ENCODE measurements at regions not wholly inside any gene's neighbourhood (a gene's known extent, or its start where the extent isn't known, plus 50 kb on each side); places are given as distances from the start of the nearest gene placed in this dataset.

DNA sequence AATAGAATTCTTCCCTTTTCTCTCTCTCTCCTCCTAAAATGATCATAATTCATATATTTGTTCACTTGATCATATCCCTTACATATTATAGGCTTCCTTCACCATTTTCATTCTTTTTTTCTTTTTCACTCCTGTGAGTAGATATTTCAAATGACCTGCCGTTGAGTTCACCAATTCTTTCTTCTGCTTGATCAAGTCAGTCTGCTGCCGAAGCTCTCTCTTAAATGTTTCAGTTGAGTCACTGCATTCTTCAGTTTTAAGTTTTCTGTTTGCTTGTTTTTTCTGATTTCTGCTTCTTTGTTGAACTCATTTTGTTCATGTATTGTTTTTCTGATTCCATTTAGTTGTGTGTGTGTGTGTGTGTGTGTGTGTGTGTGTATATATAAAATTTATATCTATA is 354.3 kb downstream of the GPAT3 start:
- no peak for ATAC-seq
- H3K4me1 ChIP-seq (ENCODE audit: control insufficient read depth, insufficient read depth, low read length), result no peaks in the 10 kb centered on the region
- no TSS peak for BruUV-seq (replicated peaks)
- no peaks in the 10 kb centered on the region; a peak in 1 of 4 replicates for H3K27me3 ChIP-seq (replicated peaks in 1 of 2; ENCODE audit: control insufficient read depth in 2 of 2, insufficient read depth in 2 of 2, low read length in 1 of 2)
- H3K9me3 ChIP-seq (replicated peaks; ENCODE audit: control insufficient read depth, insufficient read depth, low read length), result no peaks in the 10 kb centered on the region
- ChIA-PET POLR2A (no interaction called here), RAD21 (ENCODE audit: unreplicated experiment) (no interaction called here), SMC1A (ENCODE audit: uncharacterized antibody, unreplicated experiment) (no interaction called here), CTCF (interaction anchor here (0.8 kb wide), 1 partner anchor 9 kb away, joined by 5 read pairs; no protein-coding TSS in a partner anchor)
- intact Hi-C loops (cut with micrococcal nuclease; ENCODE audit: unreplicated experiment), result no loop called here
- 46% methylated on average over 2 of the region's 2 CpGs for WGBS (ENCODE audit: insufficient coverage, insufficient replicate concordance, low lambda C conversion rate, missing lambda C conversion rate)
- no peak for DNase-seq (ENCODE audit: low read depth, low spot score)
- TF ChIP-seq ZSCAN29 (IDR thresholded peaks at IDR 0.05) (no peak), KLF5 (IDR thresholded peaks at IDR 0.05; ENCODE audit: partially characterized antibody) (no peak), NR2F1 (conservative IDR thresholded peaks at IDR 0.05) (no peak), EGR1 (IDR thresholded peaks at IDR 0.05; ENCODE audit: borderline replicate concordance in 1 of 2, low read depth in 2 of 2, low read length in 2 of 2) (no peak), MYB (IDR thresholded peaks at IDR 0.05; ENCODE audit: borderline replicate concordance, low read depth, low read length) (no peak), DPF2 (IDR thresholded peaks at IDR 0.05) (no peak), FOXK2 (IDR thresholded peaks at IDR 0.05) (no peak)
- TF ChIP-seq, protein P1, sequence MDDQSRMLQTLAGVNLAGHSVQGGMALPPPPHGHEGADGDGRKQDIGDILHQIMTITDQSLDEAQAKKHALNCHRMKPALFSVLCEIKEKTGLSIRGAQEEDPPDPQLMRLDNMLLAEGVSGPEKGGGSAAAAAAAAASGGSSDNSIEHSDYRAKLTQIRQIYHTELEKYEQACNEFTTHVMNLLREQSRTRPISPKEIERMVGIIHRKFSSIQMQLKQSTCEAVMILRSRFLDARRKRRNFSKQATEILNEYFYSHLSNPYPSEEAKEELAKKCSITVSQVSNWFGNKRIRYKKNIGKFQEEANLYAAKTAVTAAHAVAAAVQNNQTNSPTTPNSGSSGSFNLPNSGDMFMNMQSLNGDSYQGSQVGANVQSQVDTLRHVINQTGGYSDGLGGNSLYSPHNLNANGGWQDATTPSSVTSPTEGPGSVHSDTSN (IDR thresholded peaks at IDR 0.05; ENCODE audit: insufficient replicate concordance, low read depth, low read length), result no peak
- TF ChIP-seq, protein P2, sequence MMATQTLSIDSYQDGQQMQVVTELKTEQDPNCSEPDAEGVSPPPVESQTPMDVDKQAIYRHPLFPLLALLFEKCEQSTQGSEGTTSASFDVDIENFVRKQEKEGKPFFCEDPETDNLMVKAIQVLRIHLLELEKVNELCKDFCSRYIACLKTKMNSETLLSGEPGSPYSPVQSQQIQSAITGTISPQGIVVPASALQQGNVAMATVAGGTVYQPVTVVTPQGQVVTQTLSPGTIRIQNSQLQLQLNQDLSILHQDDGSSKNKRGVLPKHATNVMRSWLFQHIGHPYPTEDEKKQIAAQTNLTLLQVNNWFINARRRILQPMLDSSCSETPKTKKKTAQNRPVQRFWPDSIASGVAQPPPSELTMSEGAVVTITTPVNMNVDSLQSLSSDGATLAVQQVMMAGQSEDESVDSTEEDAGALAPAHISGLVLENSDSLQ (IDR thresholded peaks at IDR 0.05), result no peak
- TF ChIP-seq, protein P3, sequence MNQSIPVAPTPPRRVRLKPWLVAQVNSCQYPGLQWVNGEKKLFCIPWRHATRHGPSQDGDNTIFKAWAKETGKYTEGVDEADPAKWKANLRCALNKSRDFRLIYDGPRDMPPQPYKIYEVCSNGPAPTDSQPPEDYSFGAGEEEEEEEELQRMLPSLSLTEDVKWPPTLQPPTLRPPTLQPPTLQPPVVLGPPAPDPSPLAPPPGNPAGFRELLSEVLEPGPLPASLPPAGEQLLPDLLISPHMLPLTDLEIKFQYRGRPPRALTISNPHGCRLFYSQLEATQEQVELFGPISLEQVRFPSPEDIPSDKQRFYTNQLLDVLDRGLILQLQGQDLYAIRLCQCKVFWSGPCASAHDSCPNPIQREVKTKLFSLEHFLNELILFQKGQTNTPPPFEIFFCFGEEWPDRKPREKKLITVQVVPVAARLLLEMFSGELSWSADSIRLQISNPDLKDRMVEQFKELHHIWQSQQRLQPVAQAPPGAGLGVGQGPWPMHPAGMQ (IDR thresholded peaks at IDR 0.05; ENCODE audit: borderline replicate concordance), result no peak
- no peak overlapping the region for H3K9ac ChIP-seq (ENCODE audit: control insufficient read depth, insufficient read depth, low read length)
- no peaks in the 10 kb centered on the region for H4K20me1 ChIP-seq (ENCODE audit: control insufficient read depth, insufficient read depth)
- H3K4me3 ChIP-seq, result no peak overlapping the region
- no peak overlapping the region for H3K27ac ChIP-seq (ENCODE audit: control insufficient read depth, insufficient read depth)
- H2AFZ ChIP-seq (ENCODE audit: control insufficient read depth, low read depth, low read length), result no peak overlapping the region
- H3K36me3 ChIP-seq (ENCODE audit: control insufficient read depth in 2 of 2, insufficient read depth in 2 of 2, low read length in 1 of 2), result no peaks in the 10 kb centered on the region
- H3K79me2 ChIP-seq (ENCODE audit: control insufficient read depth, insufficient read depth, low read length), result no peaks in the 10 kb centered on the region
- H3K4me2 ChIP-seq (ENCODE audit: control insufficient read depth, insufficient read depth), result no peak overlapping the region
- FAIRE-seq, result no peak
- in situ Hi-C loops (cut with MboI), result no loop called here
